H9 (cell line): ENCODE measurements at regions not wholly inside any gene's neighbourhood (a gene's known extent, or its start where the extent isn't known, plus 50 kb on each side); places are given as distances from the start of the nearest gene placed in this dataset.

Source experiments
- DNase-seq: peaks from one replicate; pipeline ENCODE4 v3.0.0-alpha.2; 2017
- H2AFZ ChIP-seq: one replicate; pipeline ENCODE4 v1.6.1; 2013; ENCODE audit warnings: mild to moderate bottlenecking, low read length, control low read depth, moderate library complexity
- H2AK5ac ChIP-seq: 2 replicates; pipeline ENCODE4 v1.6.1; 2013; ENCODE audit warnings: low read length, control low read depth, mixed read lengths; ENCODE audit not compliant: insufficient read length
- H2BK120ac ChIP-seq: one replicate; pipeline ENCODE4 v1.6.1; 2013; ENCODE audit warnings: low read depth, mild to moderate bottlenecking, low read length, control low read depth, inconsistent platforms; ENCODE audit not compliant: poor library complexity, severe bottlenecking
- H2BK12ac ChIP-seq: 2 replicates; pipeline ENCODE4 v1.6.1; 2013; ENCODE audit warnings: low read length, control low read depth, mixed read lengths, low read depth; ENCODE audit not compliant: insufficient read length
- H2BK15ac ChIP-seq: 2 replicates; pipeline ENCODE4 v1.6.1; 2013; ENCODE audit warnings: low read depth, low read length, control low read depth
- H2BK20ac ChIP-seq: one replicate; pipeline ENCODE4 v1.6.1; 2013; ENCODE audit warnings: low read depth, mild to moderate bottlenecking, low read length, control low read depth, inconsistent platforms; ENCODE audit not compliant: poor library complexity, severe bottlenecking
- H2BK5ac ChIP-seq: 2 replicates; pipeline ENCODE4 v1.6.1; 2013; ENCODE audit warnings: low read length, control low read depth, mixed read lengths; ENCODE audit not compliant: insufficient read length
- H3K14ac ChIP-seq: 2 replicates; pipeline ENCODE4 v1.6.1; 2013; ENCODE audit warnings: low read length, control low read depth; ENCODE audit not compliant: insufficient read depth
- H3K18ac ChIP-seq: 2 replicates; pipeline ENCODE4 v1.6.1; 2013; ENCODE audit warnings: low read depth, mild to moderate bottlenecking, mixed read lengths, low read length, control low read depth; ENCODE audit not compliant: insufficient read length
- H3K23ac ChIP-seq: 2 replicates; pipeline ENCODE4 v1.6.1; 2013; ENCODE audit warnings: low read length, control low read depth, mixed read lengths, low read depth; ENCODE audit not compliant: insufficient read length
- H3K23me2 ChIP-seq: 2 replicates; pipeline ENCODE4 v1.6.1; 2013; ENCODE audit warnings: low read depth, mild to moderate bottlenecking, mixed read lengths, low read length, control low read depth; ENCODE audit not compliant: insufficient read length, poor library complexity, severe bottlenecking
- H3K27ac ChIP-seq: 2 replicates; pipeline ENCODE4 v1.5.1; 2013; ENCODE audit warnings: low read length, control low read depth, mixed read lengths, low read depth; ENCODE audit not compliant: insufficient read length
- H3K27me3 ChIP-seq: 2 replicates; pipeline ENCODE4 v1.6.1; 2013; ENCODE audit warnings: low read length, control low read depth, inconsistent platforms; ENCODE audit not compliant: insufficient read depth
- H3K4ac ChIP-seq: 2 replicates; pipeline ENCODE4 v1.6.1; 2013; ENCODE audit warnings: low read depth, mild to moderate bottlenecking, control low read depth, inconsistent platforms, low read length, moderate library complexity
- H3K4me1 ChIP-seq: 2 replicates; pipeline ENCODE4 v1.6.1; 2013; ENCODE audit warnings: low read length, control low read depth, inconsistent platforms; ENCODE audit not compliant: insufficient read depth
- H3K4me2 ChIP-seq: 2 replicates; pipeline ENCODE4 v1.6.1; 2013; ENCODE audit warnings: low read length, control low read depth, mixed read lengths; ENCODE audit not compliant: insufficient read length, insufficient read depth
- H3K56ac ChIP-seq: 2 replicates; pipeline ENCODE4 v1.6.1; 2013; ENCODE audit warnings: low read depth, mild to moderate bottlenecking, mixed read lengths, low read length, control low read depth; ENCODE audit not compliant: insufficient read length
- H3K79me1 ChIP-seq: 2 replicates; pipeline ENCODE4 v1.6.1; 2013; ENCODE audit warnings: low read depth, mild to moderate bottlenecking, moderate library complexity, low read length, control low read depth, inconsistent platforms; ENCODE audit not compliant: insufficient read depth, poor library complexity, severe bottlenecking
- H3K79me2 ChIP-seq: 2 replicates; pipeline ENCODE4 v1.6.1; 2013; ENCODE audit warnings: low read length, control low read depth, inconsistent platforms; ENCODE audit not compliant: insufficient read depth
- H3K9ac ChIP-seq: 2 replicates; pipeline ENCODE4 v1.6.1; 2013; ENCODE audit warnings: low read length, control low read depth, mixed read lengths; ENCODE audit not compliant: insufficient read length; ENCODE audit errors: extremely low read depth
- H3K9me3 ChIP-seq: one replicate; pipeline ENCODE4 v1.6.1; 2013; ENCODE audit warnings: low read depth, low read length, inconsistent platforms; ENCODE audit not compliant: control insufficient read depth
- H3T11ph ChIP-seq: one replicate; pipeline ENCODE4 v1.6.1; 2013; ENCODE audit warnings: mild to moderate bottlenecking, low read length, control low read depth, inconsistent platforms
- H4K20me1 ChIP-seq: one replicate; pipeline ENCODE4 v1.6.1; 2013; ENCODE audit not compliant: control insufficient read depth, insufficient read length, insufficient read depth
- H4K5ac ChIP-seq: 2 replicates; pipeline ENCODE4 v1.6.1; 2013; ENCODE audit warnings: low read depth, mild to moderate bottlenecking, mixed read lengths, low read length, control low read depth; ENCODE audit not compliant: insufficient read length
- H4K8ac ChIP-seq: replicated peaks from 2 replicates; pipeline ENCODE4 v1.6.1; 2013; ENCODE audit warnings: low read length, control low read depth, mixed read lengths, low read depth; ENCODE audit not compliant: insufficient read length
- H4K91ac ChIP-seq: 2 replicates; pipeline ENCODE4 v1.6.1; 2013; ENCODE audit warnings: low read depth, mild to moderate bottlenecking, moderate library complexity, mixed read lengths, low read length, control low read depth; ENCODE audit not compliant: insufficient read length
- H3K27ac Mint-ChIP-seq, 3 experiments: 2 replicates in 2 of 3; 3 replicates in 1 of 3; pipeline ENCODE4 v1.8.0; 2020 to 2021; ENCODE audit warnings: mixed read lengths in 3 of 3, mild to moderate bottlenecking in 1 of 3, moderate library complexity in 1 of 3
- H3K27me3 Mint-ChIP-seq: 2 replicates; pipeline ENCODE4 v1.8.0; 2021; ENCODE audit warnings: low read depth, mild to moderate bottlenecking, moderate library complexity, mixed read lengths
- H3K36me3 Mint-ChIP-seq, 3 experiments: 2 replicates in 2 of 3; 3 replicates in 1 of 3; pipeline ENCODE4 v1.8.0; 2020 to 2021; ENCODE audit warnings: low read depth in 3 of 3, mixed read lengths in 3 of 3; ENCODE audit not compliant: insufficient read depth in 1 of 3
- H3K4me1 Mint-ChIP-seq, 2 experiments: 2 replicates each; pipeline ENCODE4 v1.8.0; 2020; ENCODE audit warnings: mixed read lengths in 2 of 2
- H3K4me3 Mint-ChIP-seq, 2 experiments: 2 replicates in 1 of 2; 3 replicates in 1 of 2; pipeline ENCODE4 v1.8.0; 2020 to 2021; ENCODE audit warnings: mild to moderate bottlenecking in 2 of 2, mixed read lengths in 2 of 2, moderate library complexity in 1 of 2
- H3K9me3 Mint-ChIP-seq, 2 experiments: 2 replicates in 1 of 2; 3 replicates in 1 of 2; pipeline ENCODE4 v1.8.0; 2020; ENCODE audit warnings: mild to moderate bottlenecking in 2 of 2, mixed read lengths in 2 of 2, moderate library complexity in 1 of 2
- CTCF ChIP-seq: fragments of 200-600 bp; sonication (generic); conservative IDR thresholded peaks from 3 replicates; pipeline ENCODE4 v1.8.0; 2021; ENCODE audit warnings: antibody characterized with exemption, mild to moderate bottlenecking
- WGBS: extraction: QIAGEN DNeasy Blood & Tissue Kit; methylation state at CpG from one replicate; pipeline ENCODE4 v1.1.7; 2013; ENCODE audit warnings: missing lambda C conversion rate, low lambda C conversion rate, mixed read lengths; ENCODE audit not compliant: insufficient read length; ENCODE audit errors: extremely low coverage; 5-methylcytosine and 5-hydroxymethylcytosine counted together

- Histone ChIP-seq H3K56ac (no peak overlapping the region), H3K27me3 (no peaks in the 10 kb centered on the region), H3K79me1 (no peaks in the 10 kb centered on the region), H2BK5ac (no peak overlapping the region), H2AFZ (no peak overlapping the region), H3K9ac (no peak overlapping the region), H3T11ph (no peak overlapping the region), H3K4me1 (no peaks in the 10 kb centered on the region), H2BK12ac (no peak overlapping the region), H3K4me2 (no peak overlapping the region), H3K23ac (no peak overlapping the region), H4K20me1 (no peaks in the 10 kb centered on the region), H3K79me2 (no peaks in the 10 kb centered on the region), H3K27ac (no peak overlapping the region), H2BK15ac (no peak overlapping the region), H4K91ac (no peak overlapping the region), H3K9me3 (no peaks in the 10 kb centered on the region), H4K5ac (no peak overlapping the region), H3K4ac (no peak overlapping the region), H2AK5ac (no peak overlapping the region), H2BK20ac (no peak overlapping the region), H3K23me2 (no peaks in the 10 kb centered on the region), H3K18ac (no peak overlapping the region), H2BK120ac (no peak overlapping the region), H3K14ac (no peak overlapping the region), H4K8ac (no peak overlapping the region)
- no peaks in the 10 kb centered on the region for H3K9me3 Mint-ChIP-seq
- no peak overlapping the region for H3K4me3 Mint-ChIP-seq
- no peak overlapping the region for H3K27ac Mint-ChIP-seq
- H3K36me3 Mint-ChIP-seq: no peaks in the 10 kb centered on the region
- H3K4me1 Mint-ChIP-seq: no peaks in the 10 kb centered on the region
- peak; percentile 70 for TF ChIP-seq CTCF
- no peaks in the 10 kb centered on the region for H3K27me3 Mint-ChIP-seq
- no CpG with 5 or more reads among the region's 2 CpGs for WGBS
- peak; percentile 54 for DNase-seq
Measured at GRCh38 chr11:92136797-92137196, 87.8 kb upstream of the FAT3 start.
